ENCODE measurements at regions not wholly inside any gene's neighbourhood (a gene's known extent, or its start where the extent isn't known, plus 50 kb on each side); places are given as distances from the start of the nearest gene placed in this dataset.

- TF ChIP-seq CTCF (IDR thresholded peaks at IDR 0.05; ENCODE audit: low read length): no peak
- no peak for TF ChIP-seq EZH2 (IDR thresholded peaks at IDR 0.05; ENCODE audit: borderline replicate concordance, low read length)
Observed at GRCh38 chr6:21436625-21437024, 156.9 kb upstream of the SOX4 start.

All from OCI-LY1 (cell line).